Ishikawa (cell line): ENCODE measurements at regions not wholly inside any gene's neighbourhood (a gene's known extent, or its start where the extent isn't known, plus 50 kb on each side); places are given as distances from the start of the nearest gene placed in this dataset.

Source experiments
- CEBPB ChIP-seq: IDR thresholded peaks from 2 replicates; pipeline ENCODE4 v1.6.1; 2012
- CREB1 ChIP-seq: IDR thresholded peaks from 2 replicates; pipeline ENCODE4 v1.6.1; 2012; ENCODE audit warnings: low read depth
- EGR1 ChIP-seq: IDR thresholded peaks from 2 replicates; pipeline ENCODE4 v1.6.1; 2012
- EP300 ChIP-seq: IDR thresholded peaks from 2 replicates; pipeline ENCODE4 v1.6.1; 2012; ENCODE audit warnings: borderline replicate concordance
- FOXM1 ChIP-seq: IDR thresholded peaks from 2 replicates; pipeline ENCODE4 v1.6.1; 2012; ENCODE audit warnings: low read depth, borderline replicate concordance
- NFIC ChIP-seq: IDR thresholded peaks from 2 replicates; pipeline ENCODE4 v1.6.1; 2012
- RAD21 ChIP-seq: IDR thresholded peaks from 2 replicates; pipeline ENCODE4 v1.6.1; 2012; ENCODE audit warnings: low read depth
- REST ChIP-seq: IDR thresholded peaks from 2 replicates; pipeline ENCODE4 v1.6.1; 2012; ENCODE audit warnings: low read depth, mild to moderate bottlenecking
- TAF1 ChIP-seq: IDR thresholded peaks from 2 replicates; pipeline ENCODE4 v1.6.1; 2012; ENCODE audit warnings: low read depth, mild to moderate bottlenecking
- TCF12 ChIP-seq: IDR thresholded peaks from 2 replicates; pipeline ENCODE4 v1.6.1; 2012; ENCODE audit warnings: low read depth
- TEAD4 ChIP-seq: IDR thresholded peaks from 2 replicates; pipeline ENCODE4 v1.6.1; 2012
- YY1 ChIP-seq: IDR thresholded peaks from 2 replicates; pipeline ENCODE4 v1.6.1; 2012; ENCODE audit warnings: low read depth
- ZBTB7A ChIP-seq: IDR thresholded peaks from 2 replicates; pipeline ENCODE4 v1.6.1; 2012; ENCODE audit warnings: low read depth
- TF ChIP-seq, protein P1 (sequence below): IDR thresholded peaks from 2 replicates; pipeline ENCODE4 v1.6.1; 2012
- TF ChIP-seq, protein P2 (sequence below): IDR thresholded peaks from 2 replicates; pipeline ENCODE4 v1.6.1; 2012

- TF ChIP-seq TAF1 (no peak), CEBPB (no peak), EP300 (no peak), YY1 (no peak), REST (no peak), EGR1 (no peak), TEAD4 (no peak), TCF12 (no peak), RAD21 (no peak), ZBTB7A (no peak), CREB1 (no peak), FOXM1 (no peak), NFIC (no peak)
- TF ChIP-seq, protein P1, sequence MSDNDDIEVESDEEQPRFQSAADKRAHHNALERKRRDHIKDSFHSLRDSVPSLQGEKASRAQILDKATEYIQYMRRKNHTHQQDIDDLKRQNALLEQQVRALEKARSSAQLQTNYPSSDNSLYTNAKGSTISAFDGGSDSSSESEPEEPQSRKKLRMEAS, result no peak
- TF ChIP-seq, protein P2, sequence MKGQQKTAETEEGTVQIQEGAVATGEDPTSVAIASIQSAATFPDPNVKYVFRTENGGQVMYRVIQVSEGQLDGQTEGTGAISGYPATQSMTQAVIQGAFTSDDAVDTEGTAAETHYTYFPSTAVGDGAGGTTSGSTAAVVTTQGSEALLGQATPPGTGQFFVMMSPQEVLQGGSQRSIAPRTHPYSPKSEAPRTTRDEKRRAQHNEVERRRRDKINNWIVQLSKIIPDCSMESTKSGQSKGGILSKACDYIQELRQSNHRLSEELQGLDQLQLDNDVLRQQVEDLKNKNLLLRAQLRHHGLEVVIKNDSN, result no peak
These were observed 359.0 kb downstream of the JRKL start for GRCh38 chr11:96748639-96749370.

- TF ChIP-seq EP300, result no peak
These were observed 362.4 kb downstream of the JRKL start for GRCh38 chr11:96752221-96752620.

- TF ChIP-seq, protein P2, result no peak
- no peak for TF ChIP-seq FOXM1
- TF ChIP-seq NFIC, result no peak
- TF ChIP-seq TCF12, result no peak
- TF ChIP-seq EP300, result no peak
These were observed 364.2 kb downstream of the JRKL start for GRCh38 chr11:96753997-96754396.

DNA sequence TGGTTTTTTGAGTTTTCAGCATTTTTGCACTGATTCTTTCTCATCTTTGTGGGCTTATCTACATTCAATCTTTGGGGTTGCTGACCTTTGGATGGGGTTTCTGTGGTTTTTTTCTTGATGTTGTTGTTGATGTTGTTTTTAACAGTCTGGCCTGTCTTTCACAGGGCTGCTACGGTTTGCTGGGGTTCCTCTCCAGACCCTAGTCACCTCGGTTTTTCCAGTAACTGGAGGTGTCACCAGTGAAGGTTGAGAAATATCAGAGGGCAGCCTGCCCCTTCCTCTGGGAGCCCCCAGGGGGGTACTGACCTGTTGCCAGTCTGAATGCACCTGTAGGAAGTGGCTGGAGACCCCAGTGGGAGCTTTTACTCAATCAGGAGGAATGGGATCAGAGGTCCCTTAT lies 365.4 kb downstream of the JRKL start:
- TF ChIP-seq REST, result no peak

- TF ChIP-seq, protein P2, result no peak
- TF ChIP-seq TAF1 (no peak), NFIC (no peak), REST (no peak), CEBPB (no peak), TEAD4 (no peak)
These were observed 365.9 kb downstream of the JRKL start for GRCh38 chr11:96755752-96756151.

GRCh38 chr11:96758957-96759356 lies 369.1 kb downstream of the JRKL start:
- no peak for TF ChIP-seq EP300
- no peak for TF ChIP-seq TEAD4
- TF ChIP-seq ZBTB7A, result no peak
- no peak for TF ChIP-seq TCF12
- no peak for TF ChIP-seq FOXM1
- TF ChIP-seq CEBPB, result no peak
- no peak for TF ChIP-seq EGR1
- TF ChIP-seq, protein P1, result no peak
- no peak for TF ChIP-seq NFIC
- no peak for TF ChIP-seq REST
- TF ChIP-seq RAD21, result no peak
- TF ChIP-seq CREB1, result no peak
- TF ChIP-seq TAF1, result no peak
- TF ChIP-seq, protein P2, result no peak
- TF ChIP-seq YY1, result no peak
